A673 (cell line): ENCODE measurements at regions not wholly inside any gene's neighbourhood (a gene's known extent, or its start where the extent isn't known, plus 50 kb on each side); places are given as distances from the start of the nearest gene placed in this dataset.

Experiments
- BruUV-seq: library from RNA; stranded (reverse); fragments of 400-500 nt; replicated peaks from 2 replicates; lab custom pipeline; 2021; lab: Mats Ljungman, UMichigan
- CTCF ChIA-PET: fragments of 300-600 bp; sonication (Branson Sonifier 250); formaldehyde crosslinking; loops from one replicate; lab custom pipeline; 2022; ENCODE audit warnings: antibody characterized with exemption; lab: Charles Lee
- POLR2A ChIA-PET: fragments of 300-600 bp; sonication (Branson Sonifier 250); formaldehyde crosslinking; loops from one replicate; lab custom pipeline; 2022; ENCODE audit warnings: antibody characterized with exemption; ENCODE audit not compliant: low non-redundant PET; lab: Charles Lee
- DNase-seq: peaks from one replicate; pipeline ENCODE4 v3.0.0-alpha.2; 2015; ENCODE audit warnings: low spot score
- H3K27ac ChIP-seq: fragments of 200-600 bp; sonication (generic); 2 replicates; pipeline ENCODE4 v1.5.1; 2016; ENCODE audit warnings: mixed run types, low read depth, mild to moderate bottlenecking, mixed read lengths, antibody characterized with exemption, low read length; ENCODE audit not compliant: poor library complexity, severe bottlenecking
- H3K27me3 ChIP-seq: fragments of 200-600 bp; sonication (generic); replicated peaks from 2 replicates; pipeline ENCODE4 v1.6.1; 2017; ENCODE audit warnings: mixed run types, low read depth, mild to moderate bottlenecking, mixed read lengths, antibody characterized with exemption, low read length; ENCODE audit not compliant: insufficient read depth, poor library complexity
- H3K36me3 ChIP-seq: fragments of 200-600 bp; sonication (generic); 2 replicates; pipeline ENCODE4 v1.6.1; 2016; ENCODE audit warnings: mixed run types, mild to moderate bottlenecking, mixed read lengths, antibody characterized with exemption, low read length; ENCODE audit not compliant: insufficient read depth, poor library complexity, severe bottlenecking
- H3K4me1 ChIP-seq: fragments of 200-600 bp; sonication (generic); 2 replicates; pipeline ENCODE4 v1.6.1; 2017; ENCODE audit warnings: mixed run types, mild to moderate bottlenecking, mixed read lengths, antibody characterized with exemption, low read length; ENCODE audit not compliant: insufficient read depth, poor library complexity, severe bottlenecking
- H3K4me3 ChIP-seq: fragments of 200-600 bp; sonication (generic); 2 replicates; pipeline ENCODE4 v1.5.1; 2016; ENCODE audit warnings: low read depth, mixed run types, mild to moderate bottlenecking, mixed read lengths, low read length; ENCODE audit not compliant: poor library complexity, severe bottlenecking
- H3K9me3 ChIP-seq: fragments of 200-600 bp; sonication (generic); 2 replicates; pipeline ENCODE4 v1.6.1; 2016; ENCODE audit warnings: mixed run types, low read depth, mild to moderate bottlenecking, mixed read lengths, antibody characterized with exemption, low read length; ENCODE audit not compliant: poor library complexity, severe bottlenecking
- CTCF ChIP-seq: fragments of 300-800, 200-600 bp; sonication (generic); conservative IDR thresholded peaks from 2 replicates; pipeline ENCODE4 v1.5.1; 2017; ENCODE audit warnings: low read depth, mild to moderate bottlenecking, antibody characterized with exemption, low read length, moderate library complexity, mixed read lengths
- EZH2 ChIP-seq: fragments of 200-600 bp; sonication (generic); IDR thresholded peaks from 2 replicates; pipeline ENCODE4 v1.6.1; 2017; ENCODE audit warnings: borderline replicate concordance, low read depth, mild to moderate bottlenecking, mixed read lengths, antibody characterized with exemption, low read length; ENCODE audit not compliant: poor library complexity, severe bottlenecking
- intact Hi-C: fragments of 100-400 bp; cut with micrococcal nuclease; formaldehyde crosslinking; loops from one replicate; pipeline ENCODE4 v1.10.0; 2022; ENCODE audit not compliant: unreplicated experiment

- ChIA-PET CTCF (no interaction called here), POLR2A (interaction anchor here (0.5 kb wide), 1 partner anchor 1776 kb away, joined by 3 read pairs; no protein-coding TSS in a partner anchor)
- TF ChIP-seq EZH2 (no peak), CTCF (no peak)
- intact Hi-C loops, result no loop called here
- DNase-seq, result peak; percentile 82
- Histone ChIP-seq H3K27me3 (no peaks in the 10 kb centered on the region), H3K27ac (no peak overlapping the region), H3K4me3 (no peak overlapping the region), H3K4me1 (peaks cover 9% of the 10 kb centered on the region), H3K9me3 (no peaks in the 10 kb centered on the region), H3K36me3 (no peaks in the 10 kb centered on the region)
- BruUV-seq, result no TSS peak
Measured at GRCh38 chr2:185990861-185991525, 252.4 kb downstream of the FSIP2 start.

- BruUV-seq, result no TSS peak
- TF ChIP-seq EZH2 (no peak), CTCF (no peak)
- H3K4me3 ChIP-seq, result no peak overlapping the region
- H3K36me3 ChIP-seq, result no peaks in the 10 kb centered on the region
- intact Hi-C loops, result no loop called here
- H3K9me3 ChIP-seq, result no peaks in the 10 kb centered on the region
- H3K27ac ChIP-seq, result no peak overlapping the region
- no peak for DNase-seq
- CTCF ChIA-PET, result no interaction called here
- POLR2A ChIA-PET, result no interaction called here
- no peaks in the 10 kb centered on the region for H3K4me1 ChIP-seq
- H3K27me3 ChIP-seq, result no peaks in the 10 kb centered on the region
Measured at GRCh38 chr2:185998562-185999070, 260.0 kb downstream of the FSIP2 start.

- H3K27me3 ChIP-seq, result no peaks in the 10 kb centered on the region
- ChIA-PET CTCF (no interaction called here), POLR2A (no interaction called here)
- H3K36me3 ChIP-seq, result no peaks in the 10 kb centered on the region
- intact Hi-C loops, result no loop called here
- H3K9me3 ChIP-seq, result peaks cover 5% of the 10 kb centered on the region
- no peak overlapping the region for H3K4me3 ChIP-seq
- TF ChIP-seq CTCF (no peak), EZH2 (no peak)
- H3K4me1 ChIP-seq, result no peaks in the 10 kb centered on the region
- no TSS peak for BruUV-seq
- H3K27ac ChIP-seq, result no peak overlapping the region
- DNase-seq, result no peak
Measured at GRCh38 chr2:186009341-186009740, 270.7 kb downstream of the FSIP2 start.
